Astrocyte (in vitro differentiated cells and primary cell): ENCODE measurements at regions not wholly inside any gene's neighbourhood (a gene's known extent, or its start where the extent isn't known, plus 50 kb on each side); places are given as distances from the start of the nearest gene placed in this dataset.
A peak's percentile ranks its signal among the peaks of the same experiment; 100 is the strongest.
"Not testable (repeated sequence)": the region's sequence is repeated elsewhere in the genome, so short reads cannot be mapped to it uniquely, and the experiment has no call there.

ENCODE experiments used
- DNase-seq: peaks from one replicate; pipeline ENCODE4 v3.0.0-alpha.2; 2010; ENCODE audit warnings: low read depth
- FAIRE-seq: peaks from 2 replicates; lab custom pipeline; 2011; peaks lifted over from hg19 to GRCh38; lab: Jason Lieb, UNC
- H2AFZ ChIP-seq: 2 replicates; pipeline ENCODE4 v1.6.0; 2012; ENCODE audit warnings: low read depth, low read length, inconsistent platforms
- H3K27ac ChIP-seq: 2 replicates; pipeline ENCODE4 v1.5.1; 2011; ENCODE audit warnings: low read depth, low read length, inconsistent platforms
- H3K27me3 ChIP-seq: 2 replicates; pipeline ENCODE4 v1.6.0; 2011; ENCODE audit warnings: low read length, inconsistent platforms; ENCODE audit not compliant: insufficient read depth
- H3K36me3 ChIP-seq: 2 replicates; pipeline ENCODE4 v1.5.1; 2011; ENCODE audit warnings: low read length, inconsistent platforms; ENCODE audit not compliant: insufficient read depth
- H3K4me1 ChIP-seq: 2 replicates; pipeline ENCODE4 v1.5.1; 2011; ENCODE audit warnings: low read length, inconsistent platforms; ENCODE audit not compliant: insufficient read depth
- H3K4me2 ChIP-seq: 2 replicates; pipeline ENCODE4 v1.6.0; 2012; ENCODE audit warnings: low read length, inconsistent platforms
- H3K4me3 ChIP-seq: 2 replicates; pipeline ENCODE4 v1.5.1; 2011; ENCODE audit warnings: low read depth, mild to moderate bottlenecking, low read length, inconsistent platforms; ENCODE audit not compliant: insufficient read depth
- H3K79me2 ChIP-seq: 2 replicates; pipeline ENCODE4 v1.6.0; 2012; ENCODE audit warnings: mild to moderate bottlenecking, low read length, inconsistent platforms; ENCODE audit not compliant: insufficient read depth
- H3K9ac ChIP-seq: 2 replicates; pipeline ENCODE4 v1.6.0; 2012; ENCODE audit warnings: mild to moderate bottlenecking, low read length, inconsistent platforms
- H3K9me3 ChIP-seq: 2 replicates; pipeline ENCODE4 v1.5.1; 2012; ENCODE audit warnings: low read depth, mild to moderate bottlenecking, low read length, inconsistent platforms; ENCODE audit not compliant: insufficient read depth
- H4K20me1 ChIP-seq: 2 replicates; pipeline ENCODE4 v1.6.0; 2012; ENCODE audit warnings: low read length, inconsistent platforms; ENCODE audit not compliant: insufficient read depth
- H3K27ac Mint-ChIP-seq: one replicate; pipeline ENCODE4 v1.8.0; 2021; ENCODE audit warnings: mild to moderate bottlenecking, mixed read lengths; ENCODE audit not compliant: unreplicated experiment
- H3K27me3 Mint-ChIP-seq: one replicate; pipeline ENCODE4 v1.8.0; 2021; ENCODE audit warnings: low read depth, mixed read lengths; ENCODE audit not compliant: unreplicated experiment
- H3K36me3 Mint-ChIP-seq: one replicate; pipeline ENCODE4 v1.8.0; 2021; ENCODE audit warnings: low read depth, mixed read lengths; ENCODE audit not compliant: unreplicated experiment
- H3K4me1 Mint-ChIP-seq: one replicate; pipeline ENCODE4 v1.8.0; 2021; ENCODE audit warnings: low read depth, mixed read lengths; ENCODE audit not compliant: unreplicated experiment
- H3K4me3 Mint-ChIP-seq: one replicate; pipeline ENCODE4 v1.8.0; 2021; ENCODE audit warnings: mild to moderate bottlenecking, moderate library complexity, mixed read lengths; ENCODE audit not compliant: unreplicated experiment
- H3K9me3 Mint-ChIP-seq: one replicate; pipeline ENCODE4 v1.8.0; 2021; ENCODE audit warnings: mild to moderate bottlenecking, mixed read lengths; ENCODE audit not compliant: unreplicated experiment
- CTCF ChIP-seq: IDR thresholded peaks from 2 replicates; pipeline ENCODE4 v1.5.1; 2011; ENCODE audit warnings: low read depth, mild to moderate bottlenecking, inconsistent platforms, low read length, moderate library complexity; ENCODE audit not compliant: insufficient read depth
- EZH2 ChIP-seq: IDR thresholded peaks from 2 replicates; pipeline ENCODE4 v1.6.1; 2012; ENCODE audit warnings: mild to moderate bottlenecking, low read length, inconsistent platforms; ENCODE audit not compliant: insufficient read depth

GRCh38 chr9:129446828-129447550, 173.9 kb downstream of the C9orf50 start:
- Histone ChIP-seq H3K9me3 (no peaks in the 10 kb centered on the region), H3K4me3 (no peak overlapping the region), H3K27me3 (no peaks in the 10 kb centered on the region), H4K20me1 (no peaks in the 10 kb centered on the region), H3K36me3 (no peaks in the 10 kb centered on the region), H3K4me1 (no peaks in the 10 kb centered on the region), H2AFZ (peak overlapping the region; percentile 64), H3K9ac (no peak overlapping the region), H3K27ac (no peak overlapping the region), H3K4me2 (no peak overlapping the region), H3K79me2 (no peaks in the 10 kb centered on the region)
- no peak for TF ChIP-seq CTCF
- no peak for TF ChIP-seq EZH2
- Mint-ChIP-seq H3K27ac (no peak overlapping the region), H3K4me3 (no peak overlapping the region), H3K27me3 (peaks cover 18% of the 10 kb centered on the region), H3K9me3 (peaks cover 3% of the 10 kb centered on the region), H3K4me1 (peaks cover 3% of the 10 kb centered on the region), H3K36me3 (peaks cover 2% of the 10 kb centered on the region)
- FAIRE-seq, result no peak
- DNase-seq, result no peak

GRCh38 chr9:129445794-129446306, 175.1 kb downstream of the C9orf50 start:
- no peaks in the 10 kb centered on the region for H3K36me3 ChIP-seq
- TF ChIP-seq CTCF (no peak), EZH2 (no peak)
- DNase-seq (no peak), FAIRE-seq (no peak)
- Mint-ChIP-seq H3K9me3 (peaks cover 3% of the 10 kb centered on the region), H3K4me3 (no peak overlapping the region), H3K27ac (no peak overlapping the region), H3K27me3 (peaks cover 22% of the 10 kb centered on the region), H3K4me1 (no peaks in the 10 kb centered on the region), H3K36me3 (peaks cover 2% of the 10 kb centered on the region)
- H3K4me3 ChIP-seq, result no peak overlapping the region
- no peak overlapping the region for H3K4me2 ChIP-seq
- no peaks in the 10 kb centered on the region for H4K20me1 ChIP-seq
- no peaks in the 10 kb centered on the region for H3K4me1 ChIP-seq
- no peaks in the 10 kb centered on the region for H3K79me2 ChIP-seq
- H3K9ac ChIP-seq, result no peak overlapping the region
- H3K27ac ChIP-seq, result no peak overlapping the region
- no peaks in the 10 kb centered on the region for H3K9me3 ChIP-seq
- no peak overlapping the region for H2AFZ ChIP-seq
- no peaks in the 10 kb centered on the region for H3K27me3 ChIP-seq

- not testable (repeated sequence) for H3K4me3 Mint-ChIP-seq, H3K27ac Mint-ChIP-seq, H3K9me3 Mint-ChIP-seq, H3K4me2 ChIP-seq, FAIRE-seq, H3K36me3 Mint-ChIP-seq, DNase-seq, H2AFZ ChIP-seq, H3K4me3 ChIP-seq, H3K27ac ChIP-seq, H3K9ac ChIP-seq, H3K4me1 Mint-ChIP-seq, H4K20me1 ChIP-seq, H3K27me3 ChIP-seq, H3K9me3 ChIP-seq, H3K4me1 ChIP-seq, H3K36me3 ChIP-seq, H3K79me2 ChIP-seq
- H3K27me3 Mint-ChIP-seq, result peaks cover 41% of the 10 kb centered on the region
Observed at GRCh38 chr9:129443515-129444164, 177.3 kb downstream of the C9orf50 start.
